GM19438 (cell line): ENCODE measurements at regions not wholly inside any gene's neighbourhood (a gene's known extent, or its start where the extent isn't known, plus 50 kb on each side); places are given as distances from the start of the nearest gene placed in this dataset.
"Not testable (repeated sequence)": the region's sequence is repeated elsewhere in the genome, so short reads cannot be mapped to it uniquely, and the experiment has no call there.

Experiments
- ATAC-seq: cut with Tn5 transposase; IDR thresholded peaks from one replicate; pipeline ENCODE4 v1.9.1; 2021; ENCODE audit warnings: low read depth; ENCODE audit not compliant: unreplicated experiment

DNA sequence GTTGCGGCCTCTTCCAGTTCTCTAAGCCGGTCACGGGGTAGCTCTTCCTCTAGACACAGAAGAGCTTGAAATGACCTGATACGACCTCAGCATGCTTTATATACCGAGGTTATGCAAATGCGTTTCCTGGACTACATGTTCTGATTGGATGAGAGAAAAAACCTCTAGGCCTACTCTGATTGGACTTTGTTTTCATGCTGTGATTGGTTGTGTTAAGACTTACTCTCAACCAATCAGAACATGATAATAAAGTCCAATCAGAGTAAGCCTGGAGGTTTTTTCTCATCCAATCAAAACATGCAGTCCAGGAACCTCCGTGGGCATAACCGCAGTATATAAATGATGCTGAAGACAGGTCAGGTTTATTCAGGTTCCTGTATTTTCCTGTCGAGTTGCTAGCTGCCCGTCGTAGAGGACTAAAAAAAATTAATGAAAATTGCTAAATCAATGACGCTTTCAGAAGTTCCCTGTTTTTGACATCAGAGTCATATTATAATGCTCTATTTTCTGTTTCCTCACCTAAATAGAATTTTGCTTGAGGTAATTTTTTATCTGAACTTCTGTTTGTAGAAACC is 177.4 kb downstream of the POTEB3 start:
- no peak for ATAC-seq

DNA sequence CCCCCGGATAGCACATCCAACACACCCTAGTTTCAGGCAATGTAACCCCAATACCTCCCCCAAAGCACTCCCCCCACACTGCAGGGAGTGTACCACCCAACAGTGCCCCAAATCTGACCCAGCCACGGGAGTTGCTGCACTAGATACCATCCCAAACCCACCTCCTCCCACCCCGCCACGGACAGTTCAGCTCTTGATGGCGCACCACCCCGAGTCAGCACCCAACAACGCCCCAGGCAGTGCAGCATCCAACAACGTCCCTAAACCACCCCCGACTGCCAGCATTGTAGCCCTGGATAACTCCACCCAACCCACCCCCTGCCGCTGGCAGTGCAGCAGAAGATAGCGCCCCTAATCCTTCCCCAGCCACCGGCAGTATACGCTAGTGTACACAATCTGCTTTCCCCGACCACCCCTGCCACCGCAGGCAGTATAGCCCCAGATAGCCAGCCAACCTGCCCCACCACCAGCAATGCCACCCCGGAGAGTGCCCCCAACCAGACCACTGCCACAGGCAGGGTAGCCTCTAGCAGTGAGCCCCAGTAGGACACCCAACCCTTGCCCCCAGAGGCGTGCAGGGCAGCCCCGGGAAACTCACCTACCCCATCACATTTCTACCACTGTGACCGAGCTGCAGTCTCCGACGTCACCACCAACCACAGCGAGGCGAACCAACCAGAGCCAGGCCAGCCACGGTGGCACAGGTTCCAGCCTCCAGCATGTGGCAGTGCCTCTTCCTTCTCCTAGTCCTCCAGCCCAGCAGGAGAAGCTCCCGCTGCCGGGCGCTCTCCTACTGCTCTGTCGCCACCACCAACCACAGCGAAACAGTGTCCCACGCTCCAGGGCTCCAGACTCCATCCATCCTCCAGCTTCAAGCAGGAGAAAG is 178.1 kb downstream of the POTEB3 start:
- ATAC-seq = no peak

DNA sequence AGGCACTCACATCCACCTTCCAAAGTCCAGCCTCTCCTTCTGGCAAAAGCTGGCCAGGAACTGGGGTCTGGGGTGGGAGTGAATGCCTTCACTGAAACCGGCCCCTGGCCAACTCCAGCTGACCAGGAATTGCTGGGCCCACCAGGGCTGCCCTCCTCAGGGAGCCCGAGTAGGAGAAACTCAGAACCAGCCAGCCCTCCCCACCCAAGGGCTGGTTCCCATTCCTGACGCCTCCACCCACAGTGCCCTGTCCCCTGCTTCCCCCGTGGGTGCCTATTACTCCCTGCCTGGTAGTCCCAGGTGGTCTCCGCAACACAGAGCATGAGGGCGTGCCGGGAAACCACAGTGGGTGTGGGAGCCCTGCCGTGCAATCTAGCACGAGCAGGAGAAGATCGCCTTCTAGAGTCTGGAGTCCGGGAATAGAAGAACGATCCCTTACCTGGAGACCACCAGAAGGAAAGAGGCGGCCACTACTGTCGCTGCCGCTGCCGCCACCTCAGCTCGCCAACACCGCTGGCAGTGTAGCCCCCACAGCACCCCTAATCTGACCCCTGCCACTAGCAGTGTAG is 178.8 kb downstream of the POTEB3 start:
- no peak for ATAC-seq

- no peak for ATAC-seq
Measured at GRCh38 chr15:21260966-21261395, 179.3 kb downstream of the POTEB3 start.

- not testable (repeated sequence) for ATAC-seq
Measured at GRCh38 chr15:21258635-21259034, 181.7 kb downstream of the POTEB3 start.

DNA sequence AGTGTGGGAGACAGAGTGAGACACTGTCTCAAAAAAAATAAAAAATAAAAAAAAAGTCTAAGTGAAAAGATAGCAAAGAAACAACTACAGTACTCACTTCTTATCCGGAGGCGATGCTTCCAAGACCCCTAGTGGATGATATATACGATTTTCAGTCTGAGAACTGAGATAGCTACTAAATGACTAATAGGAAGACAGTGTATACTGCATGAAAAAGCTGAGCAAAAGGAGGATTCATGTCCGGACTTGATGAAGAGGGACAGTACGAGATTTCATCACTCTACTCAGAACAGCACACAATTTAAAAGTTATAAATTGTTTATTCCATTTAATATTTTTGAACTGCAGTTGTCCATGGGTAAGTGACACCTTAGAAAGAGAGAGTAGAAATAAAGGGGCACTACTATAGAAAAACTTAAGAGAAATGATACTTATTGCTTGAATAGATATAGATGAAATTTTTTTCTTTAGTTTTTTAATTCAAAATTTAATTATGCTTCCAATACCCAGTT is 190.7 kb downstream of the POTEB3 start:
- ATAC-seq = not testable (repeated sequence)
